HG03064 (cell line): ENCODE measurements at regions not wholly inside any gene's neighbourhood (a gene's known extent, or its start where the extent isn't known, plus 50 kb on each side); places are given as distances from the start of the nearest gene placed in this dataset.
"Not testable (repeated sequence)": the region's sequence is repeated elsewhere in the genome, so short reads cannot be mapped to it uniquely, and the experiment has no call there.

Source experiments
- ATAC-seq: cut with Tn5 transposase; IDR thresholded peaks from one replicate; pipeline ENCODE4 v1.9.1; 2021; ENCODE audit warnings: low read depth; ENCODE audit not compliant: unreplicated experiment

DNA sequence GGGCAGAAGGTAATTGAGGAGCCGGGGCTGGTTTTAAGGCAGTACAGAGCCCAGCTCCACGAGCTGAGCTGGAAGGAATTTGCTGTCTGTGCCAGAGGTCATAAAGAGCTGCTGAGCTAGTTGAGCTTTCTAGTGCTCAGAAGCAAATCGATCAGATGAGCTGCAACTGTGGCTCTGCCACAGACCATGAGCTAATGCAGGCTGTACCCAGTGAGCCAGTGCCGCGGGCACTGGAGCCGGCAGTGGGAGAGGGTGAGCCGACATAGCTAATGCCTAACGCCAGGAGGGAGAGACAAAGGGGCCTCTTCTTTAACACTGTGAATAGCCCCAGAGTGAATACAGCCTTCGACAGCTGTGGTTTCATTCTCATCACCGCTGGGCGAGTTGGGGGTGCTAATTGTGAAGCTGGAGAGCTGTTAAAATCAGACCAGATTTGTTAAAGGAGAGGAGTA, 410.1 kb upstream of the TCF4 start:
- no peak for ATAC-seq

DNA sequence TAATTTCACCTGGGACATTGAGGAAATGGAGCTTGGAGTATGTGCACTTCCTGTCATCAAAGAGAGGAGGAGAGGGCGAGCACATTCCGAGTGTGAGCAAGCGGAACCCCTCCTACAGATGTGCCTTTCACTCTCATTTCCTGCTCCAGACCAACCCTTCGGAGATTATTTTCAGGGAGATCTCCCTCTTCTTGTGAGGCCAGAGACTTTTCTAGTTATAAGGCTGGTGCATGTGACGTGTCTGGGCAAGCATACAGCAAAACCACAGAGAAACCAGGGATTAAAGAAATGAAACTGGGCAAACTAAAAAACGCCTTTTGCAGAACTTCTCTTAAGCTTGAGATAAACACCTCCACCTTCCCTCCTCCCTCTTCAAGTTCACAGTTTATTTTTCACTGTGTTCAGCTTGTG, 409.2 kb upstream of the TCF4 start:
- no peak for ATAC-seq

DNA sequence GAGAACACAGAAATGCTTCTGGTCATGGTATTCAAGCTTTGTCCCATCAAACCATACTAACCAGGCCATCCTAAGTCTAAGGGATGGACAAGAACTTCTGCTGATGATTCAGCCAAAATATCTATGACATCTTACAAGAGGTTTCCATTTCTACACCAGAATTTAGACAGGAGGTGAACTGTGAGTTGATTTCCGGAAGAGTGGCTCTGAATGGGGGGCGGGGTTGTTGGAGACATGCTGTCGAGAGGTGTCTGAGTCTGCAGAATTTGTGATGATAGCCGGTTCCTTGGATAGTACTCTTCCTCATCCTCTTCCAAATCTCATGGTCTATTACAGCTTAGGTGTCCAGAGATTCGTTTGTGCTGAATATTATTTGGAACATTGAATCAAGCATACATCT, 408.7 kb upstream of the TCF4 start:
- no peak for ATAC-seq

DNA sequence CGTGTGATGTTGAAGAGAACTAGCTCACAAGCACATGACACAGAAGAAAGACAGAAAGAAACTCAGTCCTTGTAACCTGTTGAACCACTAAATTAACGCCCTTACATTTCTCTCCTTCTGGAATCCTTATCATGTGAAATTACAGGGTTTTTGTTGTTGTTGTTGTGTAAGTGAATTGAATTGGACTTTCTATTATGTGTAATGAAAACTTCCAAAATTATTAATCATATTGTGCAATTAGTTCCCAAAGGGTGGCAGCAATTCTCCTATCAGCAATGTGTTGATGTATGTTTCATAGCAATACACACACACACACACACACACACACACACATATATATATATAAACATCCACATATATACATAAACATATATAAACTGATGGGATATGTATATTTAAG, 402.2 kb upstream of the TCF4 start:
- no peak for ATAC-seq

DNA sequence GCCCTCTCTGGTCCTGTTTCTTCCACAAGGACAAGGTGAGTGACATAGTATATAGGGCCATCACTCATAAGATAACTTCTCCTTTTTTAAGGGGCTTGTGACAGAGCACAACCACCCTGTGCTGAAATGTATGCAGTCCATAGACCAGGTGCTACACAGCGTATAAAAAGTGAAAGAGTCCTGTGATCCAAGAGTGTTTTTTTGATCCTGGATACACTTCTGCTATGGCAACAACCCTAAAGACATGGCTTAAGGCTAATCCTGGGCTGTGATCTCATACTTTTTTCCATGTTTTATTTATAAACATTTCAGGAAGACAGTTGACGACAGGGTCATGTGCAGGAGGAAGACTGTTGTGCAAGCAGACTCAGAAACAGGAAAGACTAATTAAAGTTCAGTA, 400.5 kb upstream of the TCF4 start:
- no peak for ATAC-seq

DNA sequence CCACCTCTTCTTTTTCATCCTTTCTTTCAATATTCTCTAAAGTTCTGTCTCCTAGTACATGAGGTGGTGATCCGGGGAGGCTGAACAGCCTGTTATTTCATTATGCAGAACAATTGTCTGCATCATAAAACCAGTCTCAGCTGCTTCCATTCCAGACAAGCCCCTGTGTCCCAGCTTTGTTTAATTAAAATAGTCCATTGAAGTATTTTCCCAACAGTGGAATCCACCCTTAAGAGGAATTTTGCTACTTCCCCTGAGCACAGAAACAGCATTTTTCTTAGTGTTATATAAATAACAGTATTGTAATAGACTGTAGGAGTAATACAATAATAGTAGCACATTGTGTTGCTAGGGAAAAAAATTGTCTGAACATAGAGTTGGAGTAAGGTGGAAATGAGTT, 395.4 kb upstream of the TCF4 start:
- ATAC-seq, result no peak

DNA sequence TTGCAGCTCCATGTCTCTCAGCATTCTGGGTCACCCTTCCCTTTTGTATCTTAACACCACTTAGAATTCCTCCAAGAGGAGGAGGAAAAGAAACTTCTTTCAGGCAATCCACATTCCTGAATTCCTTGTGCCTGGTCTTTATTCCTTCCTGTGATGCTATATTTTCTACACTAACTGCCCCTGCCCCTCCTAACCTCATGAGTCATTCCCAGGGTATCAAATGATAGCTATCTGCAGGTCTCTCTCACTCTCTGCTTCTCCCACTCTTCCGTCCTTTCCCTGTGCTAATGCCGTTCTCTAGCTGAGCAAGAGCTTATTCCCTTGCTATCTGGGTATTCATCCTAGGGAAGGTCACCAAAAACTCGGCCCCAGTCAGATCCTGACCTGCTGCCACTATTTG, 395.0 kb upstream of the TCF4 start:
- ATAC-seq, result no peak

DNA sequence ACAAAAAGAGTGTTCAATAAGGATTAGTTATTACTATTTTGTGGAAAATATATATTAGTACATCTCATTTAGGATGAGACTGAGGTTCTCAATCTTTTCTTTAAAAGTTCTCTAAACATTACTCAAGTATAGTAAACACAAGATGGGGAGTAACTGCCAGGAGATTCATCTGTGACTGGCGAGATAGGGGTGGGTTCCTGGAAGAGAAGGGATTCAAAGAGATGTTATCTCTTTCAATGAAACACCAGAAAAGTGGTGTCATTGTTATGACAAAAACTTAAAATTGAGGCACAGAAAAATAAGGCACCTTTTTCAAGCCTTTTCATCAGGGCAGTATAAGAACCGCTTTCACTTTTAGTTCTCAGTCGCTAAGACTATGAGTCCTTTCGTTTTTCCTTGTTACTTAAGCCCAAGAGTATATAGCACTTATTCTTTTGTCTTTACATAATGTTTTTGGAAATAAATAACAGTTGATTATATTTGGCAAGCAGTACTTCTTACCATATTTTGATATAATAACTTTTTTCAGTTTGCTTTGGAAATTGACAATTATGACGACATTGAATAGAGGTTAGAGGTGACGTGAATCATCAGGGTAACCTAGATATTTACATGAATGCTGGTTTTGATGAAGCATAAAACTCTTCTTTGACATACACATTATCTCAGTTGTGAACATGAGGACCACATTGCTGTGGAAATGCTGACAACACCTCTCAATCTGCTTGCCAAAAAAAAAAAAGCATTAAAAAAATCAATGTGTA, 393.9 kb upstream of the TCF4 start:
- ATAC-seq, result no peak

DNA sequence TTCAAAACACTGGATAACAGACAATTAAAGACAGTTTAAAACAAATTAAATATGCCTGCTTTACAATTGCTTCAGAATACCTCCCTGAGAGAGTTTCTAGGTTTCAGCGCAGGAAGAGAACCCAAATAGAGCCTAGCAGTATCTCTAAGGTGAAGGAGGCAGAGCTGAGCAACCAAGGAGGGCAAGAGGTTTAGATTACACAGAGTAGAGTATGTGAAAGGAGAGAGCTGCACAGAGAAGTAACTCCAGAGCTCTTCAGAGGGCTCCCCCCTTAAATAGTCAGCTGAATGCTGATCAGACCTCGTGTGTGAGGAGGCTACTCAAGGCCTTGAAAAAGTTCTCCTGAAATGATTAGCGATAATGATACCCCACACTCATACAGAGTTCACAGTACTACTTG, 386.5 kb upstream of the TCF4 start:
- no peak for ATAC-seq

DNA sequence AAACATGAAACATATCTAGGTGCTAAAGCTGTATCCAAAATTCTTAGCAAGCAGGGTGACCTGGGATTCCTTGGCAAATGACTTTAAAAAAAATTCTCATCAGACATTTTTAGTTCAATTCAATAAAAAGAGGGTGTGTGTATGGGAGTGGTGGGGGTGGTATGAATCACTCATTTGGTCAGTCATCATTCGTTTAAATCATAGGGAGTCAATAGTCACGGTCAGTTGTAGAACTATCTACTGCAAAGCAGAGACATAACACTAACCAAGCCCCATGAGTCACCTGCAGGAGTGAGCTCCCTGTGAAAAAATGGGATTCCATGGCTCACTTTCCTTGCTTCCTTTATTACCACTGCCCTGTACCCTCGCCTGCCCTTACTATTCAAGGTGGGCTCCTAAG, 380.6 kb upstream of the TCF4 start:
- ATAC-seq, result no peak

DNA sequence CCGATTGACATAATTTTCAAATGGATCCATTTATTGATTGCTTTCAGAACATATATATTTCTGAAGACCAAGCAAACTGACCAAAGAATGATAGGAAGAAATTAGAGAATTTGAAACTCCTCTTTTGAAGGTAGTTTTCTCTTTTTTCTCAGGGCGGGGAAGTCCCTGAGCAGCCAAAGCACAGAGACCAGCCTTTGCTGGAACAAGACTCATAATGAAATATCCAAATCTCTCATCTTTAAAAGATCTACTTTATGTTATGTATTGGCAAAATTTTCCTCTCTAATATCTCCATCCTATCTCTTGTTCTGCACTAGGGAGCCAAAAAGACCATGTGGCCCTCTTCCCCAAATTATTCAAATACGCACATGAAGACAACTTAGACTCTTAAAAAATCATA, 379.0 kb upstream of the TCF4 start:
- no peak for ATAC-seq

DNA sequence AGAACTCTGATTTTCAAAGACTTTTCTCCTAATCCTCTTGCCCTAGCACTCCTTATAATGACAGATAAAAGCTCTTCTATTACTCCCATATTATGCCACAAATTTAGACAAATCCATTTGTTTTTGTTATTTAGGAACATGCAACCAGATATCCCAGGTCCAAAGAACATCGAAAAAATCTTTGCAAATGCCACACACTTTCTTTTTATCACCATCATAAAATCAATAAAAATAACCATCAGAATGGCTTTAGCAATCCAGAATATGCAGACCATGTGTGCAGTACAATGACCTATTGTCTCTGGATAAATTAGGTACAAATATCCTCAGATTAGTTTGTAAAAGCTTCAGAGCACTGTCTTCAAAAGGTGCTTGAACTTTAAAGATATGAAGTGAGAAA, 376.2 kb upstream of the TCF4 start:
- no peak for ATAC-seq

DNA sequence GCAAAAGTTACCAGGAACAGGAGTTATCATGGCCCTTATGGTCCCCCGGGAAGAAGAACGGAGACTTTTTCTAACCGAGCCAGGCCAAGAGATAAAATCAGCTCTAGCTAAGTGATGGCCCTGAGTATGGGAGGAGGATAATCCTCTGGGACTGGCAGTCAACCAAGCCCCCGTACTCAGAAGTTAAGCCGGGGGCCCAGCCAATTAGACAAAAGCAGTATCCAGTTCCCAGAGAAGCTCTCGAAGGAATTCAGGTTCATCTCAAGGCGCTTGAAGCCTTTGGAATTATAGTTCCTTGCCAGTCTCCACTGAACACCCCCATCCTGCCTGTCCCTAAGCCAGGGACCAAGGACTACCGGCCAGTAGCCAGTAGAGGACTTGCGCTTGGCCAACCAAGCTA, 365.3 kb upstream of the TCF4 start:
- ATAC-seq, result no peak

DNA sequence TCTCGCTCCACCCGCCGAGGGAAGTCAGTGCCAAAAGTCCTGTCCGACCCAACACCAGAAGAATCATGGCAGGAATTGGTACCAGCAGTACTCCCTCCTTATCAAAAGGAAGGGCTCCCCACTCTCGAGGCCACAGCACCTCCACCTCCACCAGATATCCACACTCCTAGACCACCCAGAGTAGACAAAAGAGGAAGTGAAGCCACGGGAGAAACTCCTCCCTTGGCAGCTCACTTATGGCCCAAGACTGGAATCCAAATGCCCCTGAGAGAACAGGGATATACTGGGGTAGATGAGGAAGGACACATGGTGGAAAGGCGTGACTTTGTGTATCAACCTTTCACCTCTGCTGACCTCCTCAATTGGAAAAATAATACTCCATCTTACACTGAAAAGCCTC, 363.7 kb upstream of the TCF4 start:
- ATAC-seq, result not testable (repeated sequence)

DNA sequence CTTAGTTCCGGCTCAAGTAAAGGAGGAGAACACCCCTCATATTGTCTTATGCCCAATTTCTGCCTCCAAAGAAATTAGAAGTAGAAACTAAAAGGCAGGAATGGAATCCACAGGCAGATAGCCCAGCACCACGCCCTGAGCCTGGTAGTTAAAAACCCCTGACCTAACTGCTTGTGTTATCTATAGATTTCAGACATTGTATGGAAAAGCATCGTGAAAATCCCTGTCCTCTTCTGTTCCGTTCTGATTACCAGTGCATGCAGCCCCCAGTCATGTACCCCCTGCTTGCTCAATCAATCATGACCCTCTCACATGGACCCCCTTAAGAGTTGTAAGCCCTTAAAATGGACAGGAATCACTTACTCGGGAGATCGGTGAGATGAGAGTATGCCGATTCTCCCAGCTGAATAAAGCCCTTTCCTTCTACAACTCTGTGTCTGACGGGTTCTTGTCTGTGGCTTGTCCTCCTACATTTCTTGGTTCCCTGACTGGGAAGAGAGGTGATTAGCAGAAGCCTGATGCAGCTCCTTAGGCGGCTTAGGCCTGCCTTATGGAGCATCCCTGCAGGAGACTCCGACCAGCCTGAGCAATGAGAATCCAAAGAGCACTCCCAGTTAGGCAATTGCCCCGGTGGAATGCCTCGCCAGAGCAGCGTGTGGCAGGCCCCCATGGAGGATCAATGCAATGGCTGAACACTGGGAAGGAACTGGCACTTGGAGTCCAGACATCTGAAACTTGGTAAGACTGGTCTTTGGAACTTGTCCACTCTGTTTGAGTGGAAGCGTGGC, 362.6 kb upstream of the TCF4 start:
- no peak for ATAC-seq

DNA sequence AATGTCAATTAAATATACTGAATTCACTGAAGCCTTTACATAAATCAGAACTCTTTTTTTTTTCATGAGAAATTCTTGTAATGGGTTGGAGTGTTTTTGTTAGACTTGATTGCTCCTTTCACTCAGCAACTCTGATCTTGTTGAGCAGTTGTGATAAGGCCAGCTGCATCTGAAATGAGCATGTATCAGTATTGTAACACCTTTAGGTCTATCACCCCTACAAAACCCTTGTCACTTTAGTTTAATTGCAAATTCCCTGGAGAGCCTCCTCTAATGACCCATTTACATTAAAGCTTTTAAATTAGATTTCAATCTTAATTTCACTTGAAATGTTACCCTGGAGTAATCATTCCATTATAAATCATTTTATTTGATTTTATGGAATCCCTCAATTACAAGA, 346.8 kb upstream of the TCF4 start:
- no peak for ATAC-seq

DNA sequence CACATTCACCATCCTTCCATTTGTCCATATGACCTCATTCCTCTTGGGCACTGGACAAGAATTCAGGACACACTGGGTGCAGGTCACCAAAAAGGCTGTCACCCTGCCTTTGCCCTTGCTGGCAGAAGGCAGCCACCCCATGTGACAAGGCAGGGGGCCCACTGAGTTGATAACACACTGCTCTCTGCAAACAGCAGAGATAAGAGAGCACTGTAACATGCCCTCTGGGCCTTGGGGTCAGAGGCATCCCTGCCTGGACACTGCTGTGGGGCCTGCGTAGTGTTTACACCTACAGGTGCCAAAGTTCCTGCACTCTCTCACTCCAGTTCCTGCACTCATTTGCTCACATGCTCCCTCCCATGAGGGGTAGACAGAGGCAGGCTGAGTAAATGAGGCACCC, 344.7 kb upstream of the TCF4 start:
- no peak for ATAC-seq

DNA sequence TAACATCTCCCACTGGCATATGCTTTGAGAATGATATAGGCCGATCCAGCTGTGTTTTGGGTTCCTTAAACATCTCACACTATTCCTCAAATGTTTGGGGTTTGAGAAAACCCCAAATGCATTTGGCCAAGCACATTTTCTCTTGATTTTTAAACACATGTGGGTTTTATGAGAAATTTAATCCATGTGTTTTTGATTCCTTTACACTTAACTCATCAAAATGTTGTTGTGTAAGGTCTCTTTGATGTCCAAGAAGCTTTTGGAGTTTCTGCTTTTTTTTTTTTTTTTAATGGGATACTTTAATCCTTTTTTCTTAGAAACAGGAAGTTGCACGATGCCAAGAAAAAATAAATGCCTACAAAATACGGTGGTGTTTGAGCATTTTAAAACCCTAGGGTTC, 339.8 kb upstream of the TCF4 start:
- no peak for ATAC-seq

DNA sequence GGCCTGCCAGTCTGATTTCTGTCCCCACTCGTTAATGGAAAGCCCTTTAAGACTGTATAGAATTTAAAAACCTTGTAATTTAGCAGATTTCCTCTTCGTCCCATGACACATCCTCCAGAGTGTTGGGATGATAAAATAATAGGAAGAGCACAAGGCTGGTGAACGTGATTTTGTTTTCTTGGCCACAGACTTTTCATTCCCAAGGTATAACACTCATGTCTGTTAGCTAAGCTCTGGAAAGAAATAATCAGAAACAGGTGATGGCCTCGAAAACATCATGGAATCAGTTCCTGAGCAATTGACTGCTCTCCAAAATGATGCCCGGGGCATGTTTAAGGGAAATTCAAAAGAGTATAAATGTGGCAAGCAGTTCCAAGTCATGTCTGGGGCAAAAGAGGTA, 337.8 kb upstream of the TCF4 start:
- ATAC-seq, result no peak

DNA sequence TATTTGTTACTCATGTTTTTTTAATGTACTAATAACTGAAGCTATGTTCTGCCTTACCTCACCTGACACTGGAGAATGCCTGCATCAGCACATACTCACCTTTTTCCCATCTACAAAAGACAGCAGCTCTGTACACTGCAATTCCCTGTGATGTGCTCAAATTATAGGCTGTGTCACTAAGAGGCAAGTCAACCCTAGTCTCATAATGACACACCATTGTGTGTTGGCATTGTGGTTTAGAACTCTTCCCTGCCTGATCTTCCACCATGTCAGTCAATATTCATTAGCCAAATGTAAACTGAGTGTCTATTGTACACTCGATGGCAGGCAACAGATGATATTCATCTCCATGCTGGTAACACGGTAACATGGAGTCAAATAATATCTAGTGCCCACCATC, 332.1 kb upstream of the TCF4 start:
- ATAC-seq, result no peak

DNA sequence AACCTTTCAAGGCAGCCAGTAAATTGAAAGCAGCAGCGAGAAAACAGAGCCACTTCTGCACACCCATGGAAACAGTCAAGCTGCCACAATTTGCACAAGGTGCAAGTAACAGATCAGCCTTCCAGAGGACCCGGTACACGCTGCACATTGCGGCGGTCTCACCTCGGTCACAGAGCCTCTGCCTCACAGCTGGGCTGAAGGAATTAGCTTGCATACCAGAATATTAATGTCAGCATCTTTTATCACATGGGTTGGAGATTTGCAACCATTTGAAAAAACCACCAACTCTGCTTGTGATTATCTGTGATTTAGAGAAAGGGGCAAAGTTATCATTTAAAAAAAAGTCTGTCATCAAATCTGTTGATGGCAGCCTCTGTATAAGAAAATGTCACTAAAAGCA, 330.5 kb upstream of the TCF4 start:
- no peak for ATAC-seq

DNA sequence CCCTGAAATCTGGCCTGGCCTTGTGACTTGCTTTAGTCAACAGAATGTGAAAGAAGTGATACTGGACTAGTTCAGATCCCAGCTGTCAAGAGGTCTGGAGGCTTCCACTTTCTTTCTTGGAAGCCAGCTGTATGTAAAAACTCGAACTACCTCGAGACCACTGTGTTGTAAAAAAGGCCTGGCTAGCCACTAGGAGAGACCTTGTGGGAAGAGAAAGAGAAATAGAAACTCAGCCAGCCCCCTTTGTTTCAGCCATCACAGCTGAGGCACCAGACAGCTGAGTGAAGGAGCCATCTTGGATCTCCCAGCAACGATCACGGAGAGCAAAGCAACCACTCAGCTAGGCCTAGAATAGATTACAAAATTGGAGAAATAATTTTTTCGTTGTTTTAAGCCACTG, 324.9 kb upstream of the TCF4 start:
- no peak for ATAC-seq
